Endothelial cell of umbilical vein (primary cell): ENCODE measurements at regions not wholly inside any gene's neighbourhood (a gene's known extent, or its start where the extent isn't known, plus 50 kb on each side); places are given as distances from the start of the nearest gene placed in this dataset.

Experiments
- BruUV-seq: library from RNA; stranded (reverse); fragments of 400-500 nt; replicated peaks from 2 replicates; lab custom pipeline; 2021; lab: Mats Ljungman, UMichigan
- CTCF ChIA-PET: fragments of 300-600, 350-600 bp; sonication (Branson Sonifier 250); formaldehyde crosslinking; loops from one replicate; lab custom pipeline; 2021; ENCODE audit warnings: antibody characterized with exemption, inconsistent platforms; lab: Charles Lee
- POLR2A ChIA-PET: fragments of 300-600, 350-600 bp; sonication (Branson Sonifier 250); formaldehyde crosslinking; loops from one replicate; lab custom pipeline; 2021; ENCODE audit warnings: antibody characterized with exemption, inconsistent platforms; lab: Charles Lee
- DNase-seq: peaks from one replicate; pipeline ENCODE4 v3.0.0-alpha.2; 2011; ENCODE audit warnings: low read depth, low spot score
- FAIRE-seq: peaks from 2 replicates; lab custom pipeline; 2011; peaks lifted over from hg19 to GRCh38; lab: Jason Lieb, UNC
- H2AFZ ChIP-seq: 2 replicates; pipeline ENCODE4 v1.6.0; 2012; ENCODE audit warnings: low read depth, low read length, control low read depth, inconsistent platforms
- H3K27ac ChIP-seq: 2 replicates; pipeline ENCODE4 v1.5.1; 2011; ENCODE audit warnings: low read depth, mild to moderate bottlenecking, control low read depth, low read length, moderate library complexity; ENCODE audit not compliant: insufficient read depth
- H3K27me3 ChIP-seq, 2 experiments: 2 replicates each; pipeline versions ENCODE4 v1.6.0 to v1.6.1; 2011; ENCODE audit warnings: low read length in 2 of 2, mixed read lengths in 1 of 2; ENCODE audit not compliant: control insufficient read depth in 2 of 2, insufficient read depth in 2 of 2
- H3K36me3 ChIP-seq, 2 experiments: 2 replicates in 1 of 2; 3 replicates in 1 of 2; pipeline ENCODE4 v1.5.1; 2011; ENCODE audit warnings: low read length in 2 of 2, mild to moderate bottlenecking in 1 of 2, moderate library complexity in 1 of 2; ENCODE audit not compliant: control insufficient read depth in 2 of 2, insufficient read depth in 2 of 2; ENCODE audit errors: extremely low read depth in 1 of 2
- H3K4me1 ChIP-seq: 3 replicates; pipeline ENCODE4 v1.5.1; 2011; ENCODE audit warnings: mild to moderate bottlenecking, low read length; ENCODE audit not compliant: control insufficient read depth, insufficient read depth; ENCODE audit errors: extremely low read depth
- H3K4me2 ChIP-seq: 2 replicates; pipeline ENCODE4 v1.6.1; 2011; ENCODE audit warnings: low read length, control low read depth, mixed read lengths; ENCODE audit not compliant: insufficient read depth
- H3K4me3 ChIP-seq, 3 experiments: fragments of 200-600 bp in 1 of 3; sonication (generic), shearing (Covaris generic) in 1 of 3; replicated peaks in 1 of 3; 2 replicates each; pipeline ENCODE4 v1.5.1; 2011 to 2016; ENCODE audit warnings: control low read depth in 3 of 3, low read length in 3 of 3, mild to moderate bottlenecking in 2 of 3, inconsistent platforms in 1 of 3, low read depth in 1 of 3, moderate library complexity in 1 of 3; ENCODE audit not compliant: insufficient read depth in 1 of 3
- H3K79me2 ChIP-seq: 2 replicates; pipeline ENCODE4 v1.6.0; 2012; ENCODE audit warnings: low read length, inconsistent platforms; ENCODE audit not compliant: control insufficient read depth, insufficient read depth
- H3K9ac ChIP-seq: replicated peaks from 2 replicates; pipeline ENCODE3; 2011; ENCODE audit warnings: low read length, control low read depth; ENCODE audit not compliant: insufficient read depth; ENCODE audit errors: extremely low read depth
- H3K9me1 ChIP-seq: replicated peaks from 3 replicates; pipeline ENCODE4 v1.6.0; 2011; ENCODE audit warnings: mild to moderate bottlenecking, low read length; ENCODE audit not compliant: control insufficient read depth, insufficient read depth; ENCODE audit errors: extremely low read depth
- H3K9me3 ChIP-seq: replicated peaks from 2 replicates; pipeline ENCODE4 v1.5.1; 2012; ENCODE audit warnings: low read length, inconsistent platforms; ENCODE audit not compliant: control insufficient read depth, insufficient read depth
- H4K20me1 ChIP-seq: replicated peaks from 2 replicates; pipeline ENCODE3; 2011; ENCODE audit warnings: mild to moderate bottlenecking, low read length; ENCODE audit not compliant: control insufficient read depth, insufficient read depth; ENCODE audit errors: extremely low read depth
- CTCF ChIP-seq, 2 donors: IDR thresholded peaks; 1 replicate in 1 of 2; 2 replicates in 1 of 2; pipeline ENCODE4 v1.5.1; 2011; ENCODE audit warnings: low read length in 2 of 2, mild to moderate bottlenecking in 2 of 2, moderate library complexity in 2 of 2, control low read depth in 1 of 2, inconsistent platforms in 1 of 2, low read depth in 1 of 2; ENCODE audit not compliant: insufficient read depth in 1 of 2; ENCODE audit errors: extremely low read depth in 1 of 2
- EZH2 ChIP-seq: IDR thresholded peaks from 2 replicates; pipeline ENCODE4 v1.6.1; 2012; ENCODE audit warnings: borderline replicate concordance, low read depth, mild to moderate bottlenecking, moderate library complexity, low read length, inconsistent platforms; ENCODE audit not compliant: severe bottlenecking
- FOS ChIP-seq: IDR thresholded peaks from 2 replicates; pipeline ENCODE4 v1.6.1; 2011; ENCODE audit warnings: mild to moderate bottlenecking, low read length, moderate library complexity, borderline replicate concordance; ENCODE audit not compliant: insufficient read depth
- GATA2 ChIP-seq: IDR thresholded peaks from 2 replicates; pipeline ENCODE4 v1.7.0; 2011; ENCODE audit warnings: low read depth, mild to moderate bottlenecking, moderate library complexity, mixed read lengths, low read length; ENCODE audit not compliant: insufficient read length, insufficient read depth
- JUN ChIP-seq: IDR thresholded peaks from 2 replicates; pipeline ENCODE4 v1.6.1; 2011; ENCODE audit warnings: borderline replicate concordance, low read depth; ENCODE audit not compliant: insufficient read length, insufficient read depth
- MAX ChIP-seq: IDR thresholded peaks from 2 replicates; pipeline ENCODE4 v1.6.1; 2011; ENCODE audit not compliant: insufficient read depth, insufficient read length
- MYC ChIP-seq: IDR thresholded peaks from one replicate; pipeline ENCODE4 v1.6.1; 2011; ENCODE audit warnings: mild to moderate bottlenecking, low read depth, low read length
- POLR2A ChIP-seq: IDR thresholded peaks from 2 replicates; pipeline ENCODE4 v1.6.1; 2012; ENCODE audit warnings: low read depth, mild to moderate bottlenecking, control low read depth, low read length
- POLR2AphosphoS5 ChIP-seq: IDR thresholded peaks from 2 replicates; pipeline ENCODE4 v1.6.1; 2012; ENCODE audit warnings: low read depth, mild to moderate bottlenecking, control low read depth, low read length, moderate library complexity; ENCODE audit not compliant: insufficient read depth
- dilution Hi-C: fragments of 300-500 bp; cut with MboI; formaldehyde crosslinking; loops from one replicate; pipeline ENCODE4 v1.15.0; 2019; ENCODE audit warnings: low sequenced_read_pairs; ENCODE audit not compliant: extremely low pct_ligation_motif_present
- intact Hi-C: fragments of 100-400 bp; cut with micrococcal nuclease; formaldehyde crosslinking; loops from one replicate; pipeline ENCODE4 v1.10.0; 2022

GRCh38 chr7:68030530-68030929 is 1033.9 kb downstream of the TYW1 start:
- Histone ChIP-seq H3K4me3 (no peak overlapping the region), H3K9me3 (peaks cover 5% of the 10 kb centered on the region), H3K4me2 (no peak overlapping the region), H3K36me3 (no peaks in the 10 kb centered on the region), H3K9me1 (no peaks in the 10 kb centered on the region), H2AFZ (no peak overlapping the region), H3K9ac (no peak overlapping the region), H3K27ac (no peak overlapping the region), H4K20me1 (no peaks in the 10 kb centered on the region), H3K4me1 (no peaks in the 10 kb centered on the region), H3K27me3 (no peaks in the 10 kb centered on the region), H3K79me2 (no peaks in the 10 kb centered on the region)
- BruUV-seq: no TSS peak
- ChIA-PET CTCF (no interaction called here), POLR2A (no interaction called here)
- dilution Hi-C loops (no loop called here), intact Hi-C loops (no loop called here)
- TF ChIP-seq EZH2 (no peak), JUN (no peak), POLR2AphosphoS5 (no peak), MAX (no peak), FOS (no peak), MYC (no peak), POLR2A (no peak), GATA2 (no peak), CTCF (IDR thresholded peaks at IDR 0.05; ENCODE audit: extremely low read depth in 1 of 2, insufficient read depth in 1 of 2, low read depth in 1 of 2, low read length in 2 of 2) (no peak)
- DNase-seq (no peak), FAIRE-seq (no peak)
